HepG2 (cell line): ENCODE measurements at regions not wholly inside any gene's neighbourhood (a gene's known extent, or its start where the extent isn't known, plus 50 kb on each side); places are given as distances from the start of the nearest gene placed in this dataset.
A peak's percentile ranks its signal among the peaks of the same experiment; 100 is the strongest.

ENCODE experiments used
- ATAC-seq: fragments of 200-7000 bp; cut with Tn5 transposase; 3 replicates; pipeline ENCODE4 v1.9.1; 2020; ENCODE audit warnings: mild to moderate bottlenecking, moderate library complexity
- BruUV-seq: library from RNA; stranded (reverse); fragments of 400-500 nt; replicated peaks from 2 replicates; lab custom pipeline; 2021; lab: Mats Ljungman, UMichigan
- CTCF ChIA-PET: fragments of 300-600 bp; formaldehyde crosslinking; extraction: SDS; loops from one replicate; lab custom pipeline; 2021; ENCODE audit warnings: low total read pairs, inconsistent platforms, low intra/inter-chr PET ratio; lab: Yijun Ruan, JAX
- POLR2A ChIA-PET: fragments of 350-600 bp; sonication (Branson Sonifier 250); formaldehyde crosslinking; loops from one replicate; lab custom pipeline; 2020; ENCODE audit warnings: antibody characterized with exemption, inconsistent platforms; lab: Yijun Ruan, JAX
- DNase-seq: peaks from one replicate; pipeline ENCODE4 v3.0.0-alpha.2; 2015; ENCODE audit warnings: low spot score
- FAIRE-seq: peaks from 3 replicates; lab custom pipeline; 2011; peaks lifted over from hg19 to GRCh38; lab: Jason Lieb, UNC
- H2AFZ ChIP-seq: one replicate; pipeline ENCODE4 v1.6.1; 2011; ENCODE audit warnings: low read length, inconsistent platforms
- H3K27ac ChIP-seq: fragments of 300-600 bp; 3 replicates; pipeline ENCODE4 v1.8.0; 2011; ENCODE audit warnings: mixed run types, mild to moderate bottlenecking, mixed read lengths, low read length, inconsistent platforms; ENCODE audit not compliant: insufficient read depth; ENCODE audit errors: extremely low read length
- H3K27me3 ChIP-seq, 2 experiments: fragments of 200-600 bp in 1 of 2; 2 replicates in 1 of 2; 3 replicates in 1 of 2; pipeline versions ENCODE4 v1.6.0 to v1.8.0; 2011; ENCODE audit warnings: low read length in 2 of 2, mild to moderate bottlenecking in 2 of 2, moderate library complexity in 2 of 2, inconsistent platforms in 1 of 2; ENCODE audit not compliant: insufficient read depth in 2 of 2, control insufficient read depth in 1 of 2
- H3K36me3 ChIP-seq, 2 experiments: fragments of 200-600 bp in 1 of 2; replicated peaks in 1 of 2; 2 replicates in 1 of 2; 3 replicates in 1 of 2; pipeline versions ENCODE4 v1.5.1 to v1.8.0; 2011; ENCODE audit warnings: low read length in 2 of 2, inconsistent platforms in 1 of 2; ENCODE audit not compliant: insufficient read depth in 2 of 2, control insufficient read depth in 1 of 2
- H3K4me1 ChIP-seq: 2 replicates; pipeline ENCODE4 v1.5.1; 2012; ENCODE audit warnings: low read length, inconsistent platforms; ENCODE audit not compliant: insufficient read depth
- H3K4me2 ChIP-seq: 2 replicates; pipeline ENCODE4 v1.6.0; 2011; ENCODE audit warnings: low read depth, low read length, inconsistent platforms
- H3K4me3 ChIP-seq, 3 experiments: fragments of 200-600 bp in 1 of 3; sonication (generic), shearing (Covaris generic) in 1 of 3; replicated peaks in 1 of 3; 2 replicates each; pipeline ENCODE4 v1.5.1; 2011 to 2016; ENCODE audit warnings: low read length in 3 of 3, inconsistent platforms in 2 of 3, low read depth in 2 of 3, mild to moderate bottlenecking in 2 of 3, control low read depth in 1 of 3, mixed read lengths in 1 of 3; ENCODE audit not compliant: insufficient read depth in 1 of 3
- H3K79me2 ChIP-seq: one replicate; pipeline ENCODE4 v1.6.1; 2011; ENCODE audit warnings: low read length, inconsistent platforms; ENCODE audit not compliant: insufficient read depth
- H3K9ac ChIP-seq: 2 replicates; pipeline ENCODE4 v1.6.0; 2011; ENCODE audit warnings: mild to moderate bottlenecking, low read depth, low read length, inconsistent platforms; ENCODE audit not compliant: insufficient read depth
- H3K9me3 ChIP-seq: 2 replicates; pipeline ENCODE4 v1.5.1; 2012; ENCODE audit warnings: mild to moderate bottlenecking, low read length
- H4K20me1 ChIP-seq: 2 replicates; pipeline ENCODE4 v1.6.0; 2011; ENCODE audit warnings: inconsistent platforms, mild to moderate bottlenecking, low read length, moderate library complexity; ENCODE audit not compliant: insufficient read depth
- CTCF ChIP-seq: sonication (generic); formaldehyde crosslinking; IDR thresholded peaks from 2 replicates; pipeline ENCODE4 v1.5.0; 2020; ENCODE audit warnings: mild to moderate bottlenecking, missing genetic modification reagents, moderate library complexity
- ELF3 ChIP-seq: IDR thresholded peaks from 2 replicates; pipeline ENCODE4 v1.6.1; 2016; ENCODE audit warnings: missing genetic modification reagents, missing compliant biosample characterization
- GPN1 ChIP-seq: sonication (generic); formaldehyde crosslinking; IDR thresholded peaks from 2 replicates; pipeline ENCODE4 v1.5.1; 2020; ENCODE audit warnings: missing genetic modification reagents, borderline replicate concordance
- GTF3A ChIP-seq: sonication (generic); formaldehyde crosslinking; conservative IDR thresholded peaks from 2 replicates; pipeline ENCODE4 v1.4.0; 2020; ENCODE audit warnings: mild to moderate bottlenecking, missing genetic modification reagents
- HNRNPK ChIP-seq: fragments of 200-400 bp; formaldehyde crosslinking; IDR thresholded peaks from 2 replicates; pipeline ENCODE4 v1.6.1; 2018; ENCODE audit warnings: low read length, low read depth, moderate library complexity, mild to moderate bottlenecking; ENCODE audit not compliant: poor library complexity, severe bottlenecking
- HNRNPL ChIP-seq: fragments of 200-400 bp; formaldehyde crosslinking; IDR thresholded peaks from 2 replicates; pipeline ENCODE4 v1.6.1; 2017; ENCODE audit warnings: mild to moderate bottlenecking, low read depth, low read length
- KAT8 ChIP-seq: IDR thresholded peaks from 2 replicates; pipeline ENCODE4 v1.6.1; 2016; ENCODE audit warnings: missing genetic modification reagents, missing compliant biosample characterization
- KDM3A ChIP-seq: IDR thresholded peaks from 2 replicates; pipeline ENCODE4 v1.6.1; 2018; ENCODE audit warnings: low read depth, missing compliant biosample characterization
- RAD21 ChIP-seq: fragments of 450-650 bp; formaldehyde crosslinking; IDR thresholded peaks from 2 replicates; pipeline ENCODE4 v1.5.0; 2020; ENCODE audit warnings: mild to moderate bottlenecking
- SMC3 ChIP-seq: IDR thresholded peaks from 2 replicates; pipeline ENCODE4 v1.6.1; 2011; ENCODE audit warnings: low read length, improper control_type of control experiment
- STAG1 ChIP-seq: sonication (generic); formaldehyde crosslinking; IDR thresholded peaks from 2 replicates; pipeline ENCODE4 v1.4.0; 2020; ENCODE audit warnings: missing genetic modification reagents
- ZNF180 ChIP-seq: sonication (generic); formaldehyde crosslinking; IDR thresholded peaks from 2 replicates; pipeline ENCODE4 v1.4.0; 2020; ENCODE audit warnings: low read depth, missing genetic modification reagents, borderline replicate concordance
- WGBS: methylation state at CpG from one replicate; pipeline ENCODE4 v1.1.6; 2017; ENCODE audit warnings: low lambda C conversion rate; 5-methylcytosine and 5-hydroxymethylcytosine counted together
- in situ Hi-C: cut with HindIII; loops from 2 replicates; pipeline ENCODE4 v1.10.0; 2017; ENCODE audit warnings: low pct_unique_long_range_greater_than_20kb; ENCODE audit not compliant: extremely low pct_ligation_motif_present
- intact Hi-C: fragments of 100-400 bp; cut with micrococcal nuclease; formaldehyde crosslinking; loops from one replicate; pipeline ENCODE4 v1.10.0; 2022; ENCODE audit not compliant: unreplicated experiment

GRCh38 chr12:115755061-115755724, 522.3 kb downstream of the MED13L start:
- no TSS peak for BruUV-seq
- Histone ChIP-seq H3K27ac (no peak overlapping the region), H2AFZ (no peak overlapping the region), H3K4me3 (no peak overlapping the region), H3K9me3 (no peaks in the 10 kb centered on the region), H3K36me3 (no peaks in the 10 kb centered on the region), H3K79me2 (no peaks in the 10 kb centered on the region), H3K9ac (no peak overlapping the region)
- no peak for ATAC-seq
- DNase-seq = no peak
- TF ChIP-seq HNRNPK (peak; percentile 13), KDM3A (CRISPR knock-in tag) (no peak)
- TF ChIP-seq, all 625 proteins: peak for 1
- Histone ChIP-seq H3K4me1 (peaks cover 8% of the 10 kb centered on the region; the same call in 1 of the 2 replicates), H3K27me3 (peaks cover 0 to 16% of the 10 kb centered on the region in 2 experiments; a peak in 4 of 5 replicates), H3K4me2 (no peak overlapping the region), H4K20me1 (no peaks in the 10 kb centered on the region)
- no peak for FAIRE-seq
- 39% methylated on average over 9 of the region's 9 CpGs for WGBS
- ChIA-PET POLR2A (no interaction called here), CTCF (no interaction called here)
- intact Hi-C loops = no loop called here
- in situ Hi-C loops = loop anchor here (10.0 kb wide), 1 partner anchor 1130 kb away; no protein-coding TSS in a partner anchor

- Histone ChIP-seq H3K9me3 (no peaks in the 10 kb centered on the region), H3K36me3 (no peaks in the 10 kb centered on the region), H3K4me2 (no peak overlapping the region), H3K27me3 (peaks cover 0 to 16% of the 10 kb centered on the region in 2 experiments; a peak in 3 of 5 replicates), H3K27ac (no peak overlapping the region), H3K4me1 (peaks cover 8% of the 10 kb centered on the region; the same call in 1 of the 2 replicates), H3K4me3 (no peak overlapping the region), H4K20me1 (no peaks in the 10 kb centered on the region), H3K79me2 (no peaks in the 10 kb centered on the region), H2AFZ (no peak overlapping the region), H3K9ac (no peak overlapping the region)
- intact Hi-C loops = loop anchor here (1.0 kb wide), 2 partner anchors 1091 to 1128 kb away; no protein-coding TSS in a partner anchor
- 46% methylated on average over 5 of the region's 5 CpGs for WGBS
- in situ Hi-C loops = loop anchor here (5.0 to 10.0 kb wide), 2 partner anchors 1086 to 1128 kb away; no protein-coding TSS in a partner anchor
- ATAC-seq = peak; percentile 82
- CTCF ChIA-PET = interaction anchor here (0.7 to 2.7 kb wide), 4 partner anchors 301 to 1128 kb away, joined by 3 to 15 read pairs (median 8); no protein-coding TSS in a partner anchor
- DNase-seq = peak; percentile 58
- POLR2A ChIA-PET = no interaction called here
- FAIRE-seq = peak; percentile 66
- BruUV-seq = no TSS peak
- peak; percentile 92 for TF ChIP-seq STAG1 (CRISPR knock-in tag)
- TF ChIP-seq GPN1 (CRISPR knock-in tag) = no peak
- no peak for TF ChIP-seq ZNF180
- TF ChIP-seq SMC3 = peak; percentile 85
- TF ChIP-seq KAT8 (CRISPR knock-in tag) = 0 out of 2 replicates have a peak, but pooled peaks have one; percentile 17
- no peak for TF ChIP-seq HNRNPL
- TF ChIP-seq ELF3 = 0 out of 2 replicates have a peak, but pooled peaks have one; percentile 27
- TF ChIP-seq GTF3A (CRISPR knock-in tag) = no peak
- TF ChIP-seq RAD21 = peak; percentile 59; the same call in 1 of the 2 replicates
- TF ChIP-seq CTCF (CRISPR knock-in tag) = peak; percentile 79
Measured at GRCh38 chr12:115752913-115753726, 524.4 kb downstream of the MED13L start.
